SK-N-SH (cell line): ENCODE measurements at regions not wholly inside any gene's neighbourhood (a gene's known extent, or its start where the extent isn't known, plus 50 kb on each side); places are given as distances from the start of the nearest gene placed in this dataset.

Experiments used
- CTCF ChIP-seq: fragments of 200-600 bp; sonication (generic); IDR thresholded peaks from 2 replicates; pipeline ENCODE4 v1.6.1; 2017; ENCODE audit warnings: antibody characterized with exemption, mild to moderate bottlenecking, moderate library complexity
- EP300 ChIP-seq, 2 experiments: IDR thresholded peaks; 2 replicates each; pipeline versions ENCODE4 v1.4.0 to v1.6.1; 2012; ENCODE audit warnings: borderline replicate concordance in 1 of 2, low read depth in 1 of 2, low read length in 1 of 2
- GATA2 ChIP-seq: sonication (generic); formaldehyde crosslinking; IDR thresholded peaks from 2 replicates; pipeline ENCODE4 v1.5.0; 2020; ENCODE audit warnings: mild to moderate bottlenecking, missing genetic modification reagents
- JUND ChIP-seq: IDR thresholded peaks from 2 replicates; pipeline ENCODE4 v1.4.0; 2012
- MAX ChIP-seq: IDR thresholded peaks from 2 replicates; pipeline ENCODE4 v1.4.0; 2012; ENCODE audit warnings: low read depth
- TCF12 ChIP-seq: IDR thresholded peaks from 2 replicates; pipeline ENCODE4 v1.4.0; 2012
- USF1 ChIP-seq: IDR thresholded peaks from 2 replicates; pipeline ENCODE4 v1.4.0; 2012; ENCODE audit warnings: low read depth, borderline replicate concordance
- USF2 ChIP-seq: fragments of 150-350 bp; IDR thresholded peaks from 2 replicates; pipeline ENCODE4 v1.6.1; 2017; ENCODE audit warnings: antibody characterized with exemption, low read length, low read depth, borderline replicate concordance
- ZBTB33 ChIP-seq: IDR thresholded peaks from 2 replicates; pipeline ENCODE4 v1.4.0; 2012; ENCODE audit warnings: low read depth, borderline replicate concordance

GRCh38 chr1:105000793-105001192 is 1251.1 kb downstream of the AMY1C start:
- TF ChIP-seq GATA2 (no peak), JUND (no peak), CTCF (no peak), USF1 (no peak), MAX (no peak), ZBTB33 (no peak), EP300 (IDR thresholded peaks at IDR 0.05; ENCODE audit: borderline replicate concordance in 1 of 2, low read depth in 1 of 2, low read length in 1 of 2) (no peak), TCF12 (no peak), USF2 (no peak)
